ENCODE measurements at regions not wholly inside any gene's neighbourhood (a gene's known extent, or its start where the extent isn't known, plus 50 kb on each side); places are given as distances from the start of the nearest gene placed in this dataset.

DNA sequence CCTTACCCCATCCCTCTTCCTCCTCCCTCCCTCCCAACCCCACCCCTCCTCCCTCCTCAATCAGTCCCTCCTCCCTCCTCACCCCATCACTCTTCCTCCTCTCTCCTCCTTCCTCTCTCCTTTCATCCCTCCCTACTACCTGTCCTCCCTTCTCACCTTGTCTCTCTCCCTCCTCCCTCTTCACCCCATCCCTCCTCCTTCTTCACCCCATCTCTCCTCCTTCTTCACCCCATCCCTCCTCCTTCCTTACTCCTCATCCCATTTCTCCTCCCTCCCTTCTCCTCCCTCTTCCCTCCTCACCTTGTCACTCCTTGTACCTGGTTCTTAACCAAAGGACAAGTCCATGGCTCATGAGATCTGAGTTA is 222.4 kb downstream of the TTLL2 start:
- TF ChIP-seq, protein P1, sequence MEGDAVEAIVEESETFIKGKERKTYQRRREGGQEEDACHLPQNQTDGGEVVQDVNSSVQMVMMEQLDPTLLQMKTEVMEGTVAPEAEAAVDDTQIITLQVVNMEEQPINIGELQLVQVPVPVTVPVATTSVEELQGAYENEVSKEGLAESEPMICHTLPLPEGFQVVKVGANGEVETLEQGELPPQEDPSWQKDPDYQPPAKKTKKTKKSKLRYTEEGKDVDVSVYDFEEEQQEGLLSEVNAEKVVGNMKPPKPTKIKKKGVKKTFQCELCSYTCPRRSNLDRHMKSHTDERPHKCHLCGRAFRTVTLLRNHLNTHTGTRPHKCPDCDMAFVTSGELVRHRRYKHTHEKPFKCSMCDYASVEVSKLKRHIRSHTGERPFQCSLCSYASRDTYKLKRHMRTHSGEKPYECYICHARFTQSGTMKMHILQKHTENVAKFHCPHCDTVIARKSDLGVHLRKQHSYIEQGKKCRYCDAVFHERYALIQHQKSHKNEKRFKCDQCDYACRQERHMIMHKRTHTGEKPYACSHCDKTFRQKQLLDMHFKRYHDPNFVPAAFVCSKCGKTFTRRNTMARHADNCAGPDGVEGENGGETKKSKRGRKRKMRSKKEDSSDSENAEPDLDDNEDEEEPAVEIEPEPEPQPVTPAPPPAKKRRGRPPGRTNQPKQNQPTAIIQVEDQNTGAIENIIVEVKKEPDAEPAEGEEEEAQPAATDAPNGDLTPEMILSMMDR (IDR thresholded peaks at IDR 0.05): no peak
- no peak for TF ChIP-seq POLR2A (IDR thresholded peaks at IDR 0.05)
- no peak for TF ChIP-seq POLR2AphosphoS5 (IDR thresholded peaks at IDR 0.05)

Data from suprapubic skin (tissue), 4 donors.